ENCODE measurements at regions not wholly inside any gene's neighbourhood (a gene's known extent, or its start where the extent isn't known, plus 50 kb on each side); places are given as distances from the start of the nearest gene placed in this dataset.

- no peak for DNase-seq (ENCODE audit: low read depth)
These were observed 80.4 kb upstream of the BCOR start for GRCh38 chrX:40177942-40178715.

- DNase-seq (ENCODE audit: low read depth): no peak
These were observed 79.7 kb upstream of the BCOR start for GRCh38 chrX:40177489-40177888.

- DNase-seq (ENCODE audit: low read depth): no peak
These were observed 79.3 kb upstream of the BCOR start for GRCh38 chrX:40177117-40177430.

GRCh38 chrX:40176351-40177116, 78.8 kb upstream of the BCOR start:
- DNase-seq (ENCODE audit: low read depth): no peak

- DNase-seq (ENCODE audit: low read depth): no peak
These were observed 78.0 kb upstream of the BCOR start for GRCh38 chrX:40175511-40176350.

- DNase-seq (ENCODE audit: low read depth): no peak
These were observed 77.2 kb upstream of the BCOR start for GRCh38 chrX:40174854-40175510.

GRCh38 chrX:40174001-40174853, 76.5 kb upstream of the BCOR start:
- no peak for DNase-seq (ENCODE audit: low read depth)

- DNase-seq (ENCODE audit: low read depth): no peak
These were observed 75.6 kb upstream of the BCOR start for GRCh38 chrX:40173143-40174000.

- DNase-seq (ENCODE audit: low read depth): no peak
These were observed 74.8 kb upstream of the BCOR start for GRCh38 chrX:40172401-40173142.

- no peak for DNase-seq (ENCODE audit: low read depth)
These were observed 74.0 kb upstream of the BCOR start for GRCh38 chrX:40171513-40172400.

GRCh38 chrX:40170830-40171512, 73.2 kb upstream of the BCOR start:
- no peak for DNase-seq (ENCODE audit: low read depth)

GRCh38 chrX:40169193-40170101, 71.7 kb upstream of the BCOR start:
- no peak for DNase-seq (ENCODE audit: low read depth)

GRCh38 chrX:40168480-40169011, 70.8 kb upstream of the BCOR start:
- DNase-seq (ENCODE audit: low read depth): no peak

GRCh38 chrX:40167850-40168479, 70.2 kb upstream of the BCOR start:
- DNase-seq (ENCODE audit: low read depth): no peak

- DNase-seq (ENCODE audit: low read depth): no peak
These were observed 69.6 kb upstream of the BCOR start for GRCh38 chrX:40167233-40167849.

- DNase-seq (ENCODE audit: low read depth): no peak
These were observed 68.8 kb upstream of the BCOR start for GRCh38 chrX:40166582-40166981.
